ENCODE measurements at regions not wholly inside any gene's neighbourhood (a gene's known extent, or its start where the extent isn't known, plus 50 kb on each side); places are given as distances from the start of the nearest gene placed in this dataset.
"Not testable (repeated sequence)": the region's sequence is repeated elsewhere in the genome, so short reads cannot be mapped to it uniquely, and the experiment has no call there.

DNA sequence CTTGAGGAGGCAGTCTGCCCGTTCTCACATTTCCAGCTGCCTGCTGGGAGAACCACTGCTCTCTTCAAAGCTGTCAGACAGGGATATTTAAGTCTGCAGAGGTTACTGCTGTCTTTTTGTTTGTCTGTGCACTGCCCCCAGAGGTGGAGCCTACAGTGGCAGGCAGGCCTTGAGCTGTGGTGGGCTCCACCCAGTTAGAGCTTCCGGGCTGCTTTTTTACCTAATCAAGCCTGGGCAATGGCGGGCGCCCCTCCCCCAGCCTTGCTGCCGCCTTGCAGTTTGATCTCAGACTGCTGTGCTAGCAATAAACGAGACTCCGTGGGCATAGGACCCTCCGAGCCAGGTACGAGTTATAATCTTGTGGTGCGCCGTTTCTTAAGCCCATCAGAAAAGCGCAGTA lies 414.6 kb upstream of the GRIN3A start:
- H3K4me3 ChIP-seq (ENCODE audit: low read length); H3K27me3 ChIP-seq (ENCODE audit: control insufficient read depth, insufficient read depth, low read length); H3K9me3 ChIP-seq (ENCODE audit: control insufficient read depth, low read depth, low read length); H3K27ac ChIP-seq (ENCODE audit: low read length); H3K36me3 ChIP-seq (ENCODE audit: control insufficient read depth, low read depth, low read length); H3K4me1 ChIP-seq (ENCODE audit: control insufficient read depth, low read depth, low read length); H3K9ac ChIP-seq (ENCODE audit: low read length): not testable (repeated sequence)

DNA sequence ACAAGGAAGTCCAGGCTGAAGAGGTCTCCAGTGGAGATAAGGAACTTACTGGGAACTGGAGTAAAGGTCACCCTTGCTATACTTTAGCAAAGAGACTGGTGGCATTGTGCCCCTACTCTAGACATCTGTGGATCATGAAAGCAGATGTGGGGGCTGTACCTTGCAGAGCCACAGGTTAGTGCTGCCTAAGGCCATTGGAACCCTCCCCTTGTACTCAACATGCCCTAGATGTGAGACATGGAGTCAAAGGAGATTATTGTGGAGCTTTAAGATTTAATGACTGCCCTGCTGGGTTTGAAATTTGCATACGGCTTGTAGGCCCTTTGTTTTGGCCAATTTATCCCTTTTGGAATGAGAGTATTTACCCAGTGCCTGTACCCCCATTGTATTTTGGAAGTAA lies 397.3 kb upstream of the GRIN3A start:
- Histone ChIP-seq H3K9ac (ENCODE audit: low read length) (no peak overlapping the region), H3K36me3 (ENCODE audit: control insufficient read depth, low read depth, low read length) (no peaks in the 10 kb centered on the region), H3K4me3 (ENCODE audit: low read length) (no peak overlapping the region), H3K4me1 (ENCODE audit: control insufficient read depth, low read depth, low read length) (peaks cover 3% of the 10 kb centered on the region), H3K27me3 (ENCODE audit: control insufficient read depth, insufficient read depth, low read length) (no peaks in the 10 kb centered on the region), H3K9me3 (ENCODE audit: control insufficient read depth, low read depth, low read length) (no peaks in the 10 kb centered on the region), H3K27ac (ENCODE audit: low read length) (no peak overlapping the region)

DNA sequence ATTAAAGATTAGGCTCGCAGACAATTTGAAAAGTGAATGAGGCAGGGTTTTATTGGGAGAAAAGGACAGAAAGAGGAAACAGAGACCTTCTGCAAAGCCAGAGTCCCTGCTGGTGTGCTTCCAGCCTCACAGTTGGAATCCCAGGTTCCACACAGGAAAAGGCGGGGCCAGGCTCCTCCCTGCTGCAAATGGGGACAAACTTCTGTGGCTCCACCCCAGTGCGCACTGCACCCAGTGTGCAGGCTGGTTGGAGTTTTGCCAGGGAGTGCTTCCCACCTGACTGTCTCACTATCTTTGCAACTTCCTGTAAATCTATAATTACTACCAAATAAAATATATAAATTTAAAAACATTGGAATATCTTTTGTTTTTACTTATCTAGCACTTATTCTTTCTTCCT lies 386.0 kb upstream of the GRIN3A start:
- no peak overlapping the region for H3K4me3 ChIP-seq (ENCODE audit: low read length)
- H3K36me3 ChIP-seq (ENCODE audit: control insufficient read depth, low read depth, low read length): no peaks in the 10 kb centered on the region
- no peaks in the 10 kb centered on the region for H3K9me3 ChIP-seq (ENCODE audit: control insufficient read depth, low read depth, low read length)
- H3K27ac ChIP-seq (ENCODE audit: low read length): no peak overlapping the region
- peaks cover 6% of the 10 kb centered on the region for H3K4me1 ChIP-seq (ENCODE audit: control insufficient read depth, low read depth, low read length)
- no peak overlapping the region for H3K9ac ChIP-seq (ENCODE audit: low read length)
- H3K27me3 ChIP-seq (ENCODE audit: control insufficient read depth, insufficient read depth, low read length): no peaks in the 10 kb centered on the region

DNA sequence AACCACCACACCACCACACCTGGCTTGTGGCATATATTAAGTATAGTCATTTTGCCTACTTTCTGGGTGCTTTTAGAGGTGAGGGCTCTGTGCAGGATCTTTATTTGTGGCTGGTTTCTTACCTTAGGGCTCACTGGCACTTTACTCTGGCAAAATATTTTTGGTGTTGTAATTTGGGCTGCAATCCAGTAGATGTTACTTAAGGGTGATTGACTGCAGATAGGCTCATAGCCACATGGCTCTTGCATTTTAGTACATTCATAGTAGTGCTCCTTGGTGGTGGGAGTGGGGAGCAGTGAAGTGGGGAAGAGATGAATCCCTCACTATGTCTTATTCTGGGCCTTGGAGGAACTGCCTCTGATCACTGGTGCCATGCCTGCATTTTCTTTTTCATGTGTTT lies 376.1 kb upstream of the GRIN3A start:
- H3K9me3 ChIP-seq (ENCODE audit: control insufficient read depth, low read depth, low read length): no peaks in the 10 kb centered on the region
- no peaks in the 10 kb centered on the region for H3K4me1 ChIP-seq (ENCODE audit: control insufficient read depth, low read depth, low read length)
- no peaks in the 10 kb centered on the region for H3K36me3 ChIP-seq (ENCODE audit: control insufficient read depth, low read depth, low read length)
- no peak overlapping the region for H3K9ac ChIP-seq (ENCODE audit: low read length)
- H3K4me3 ChIP-seq (ENCODE audit: low read length): no peak overlapping the region
- no peaks in the 10 kb centered on the region for H3K27me3 ChIP-seq (ENCODE audit: control insufficient read depth, insufficient read depth, low read length)
- no peak overlapping the region for H3K27ac ChIP-seq (ENCODE audit: low read length)

DNA sequence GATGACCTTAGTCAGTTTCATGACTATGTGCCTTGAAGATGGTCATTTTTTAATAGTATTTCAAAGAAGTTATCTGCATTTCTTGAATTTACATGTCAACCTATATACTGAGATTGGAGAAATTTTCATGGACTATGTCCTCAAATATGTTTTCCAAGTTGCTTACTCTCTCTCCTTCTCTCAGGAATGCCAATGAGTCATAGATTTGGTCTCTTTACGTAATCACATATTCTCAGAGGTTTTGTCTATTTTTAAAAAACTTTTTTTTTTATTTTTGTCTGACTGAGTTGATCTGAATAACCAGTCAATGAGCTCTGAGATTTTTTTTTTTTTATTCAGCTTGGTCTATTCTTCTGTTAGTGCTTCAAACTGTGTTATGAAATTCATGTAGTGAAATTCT lies 374.7 kb upstream of the GRIN3A start:
- Histone ChIP-seq H3K27me3 (ENCODE audit: control insufficient read depth, insufficient read depth, low read length) (no peaks in the 10 kb centered on the region), H3K9ac (ENCODE audit: low read length) (no peak overlapping the region), H3K27ac (ENCODE audit: low read length) (no peak overlapping the region), H3K9me3 (ENCODE audit: control insufficient read depth, low read depth, low read length) (no peaks in the 10 kb centered on the region), H3K36me3 (ENCODE audit: control insufficient read depth, low read depth, low read length) (no peaks in the 10 kb centered on the region), H3K4me1 (ENCODE audit: control insufficient read depth, low read depth, low read length) (no peaks in the 10 kb centered on the region), H3K4me3 (ENCODE audit: low read length) (no peak overlapping the region)

DNA sequence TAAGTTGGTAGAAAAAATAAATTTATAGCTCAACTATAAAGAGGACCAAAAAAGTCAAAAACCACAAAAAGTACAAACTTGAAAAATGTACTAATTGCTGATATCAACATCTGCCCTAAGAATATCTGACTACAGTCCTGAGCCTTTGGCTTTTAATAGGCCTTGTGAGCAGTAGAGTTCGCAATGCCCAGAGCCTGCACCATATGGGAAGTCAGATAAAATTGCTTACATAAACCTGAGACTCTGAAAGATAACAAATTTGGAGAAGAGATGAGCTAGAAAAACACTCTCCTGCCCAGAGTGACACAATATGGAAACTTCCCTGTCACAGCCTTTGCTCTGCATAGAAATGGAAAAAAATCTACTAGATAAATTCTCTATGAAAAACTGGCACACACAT lies 368.0 kb upstream of the GRIN3A start:
- Histone ChIP-seq H3K36me3 (ENCODE audit: control insufficient read depth, low read depth, low read length) (no peaks in the 10 kb centered on the region), H3K9me3 (ENCODE audit: control insufficient read depth, low read depth, low read length) (no peaks in the 10 kb centered on the region), H3K27ac (ENCODE audit: low read length) (no peak overlapping the region), H3K4me1 (ENCODE audit: control insufficient read depth, low read depth, low read length) (no peaks in the 10 kb centered on the region), H3K27me3 (ENCODE audit: control insufficient read depth, insufficient read depth, low read length) (no peaks in the 10 kb centered on the region), H3K4me3 (ENCODE audit: low read length) (no peak overlapping the region), H3K9ac (ENCODE audit: low read length) (no peak overlapping the region)

DNA sequence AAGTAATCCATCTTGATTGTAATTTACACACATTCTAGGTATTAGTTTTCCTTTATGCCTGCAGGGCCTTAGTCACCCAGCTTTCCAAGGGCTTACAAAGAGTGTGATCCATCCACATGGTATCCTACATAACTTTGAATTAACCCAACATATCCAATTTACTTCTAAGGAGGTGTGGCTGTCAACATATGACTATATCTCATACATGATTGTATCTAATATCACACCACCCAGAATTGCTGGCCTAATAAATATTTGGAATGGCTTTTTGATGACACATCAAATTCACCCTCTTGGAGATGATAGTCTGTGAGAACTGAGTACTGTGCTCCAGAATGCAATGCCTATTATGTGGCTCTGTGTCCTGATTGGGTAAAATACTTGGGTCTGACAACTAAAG lies 363.3 kb upstream of the GRIN3A start:
- no peak overlapping the region for H3K9ac ChIP-seq (ENCODE audit: low read length)
- no peaks in the 10 kb centered on the region for H3K36me3 ChIP-seq (ENCODE audit: control insufficient read depth, low read depth, low read length)
- no peak overlapping the region for H3K27ac ChIP-seq (ENCODE audit: low read length)
- H3K4me3 ChIP-seq (ENCODE audit: low read length): no peak overlapping the region
- H3K9me3 ChIP-seq (ENCODE audit: control insufficient read depth, low read depth, low read length): no peaks in the 10 kb centered on the region
- no peaks in the 10 kb centered on the region for H3K4me1 ChIP-seq (ENCODE audit: control insufficient read depth, low read depth, low read length)
- H3K27me3 ChIP-seq (ENCODE audit: control insufficient read depth, insufficient read depth, low read length): no peaks in the 10 kb centered on the region

DNA sequence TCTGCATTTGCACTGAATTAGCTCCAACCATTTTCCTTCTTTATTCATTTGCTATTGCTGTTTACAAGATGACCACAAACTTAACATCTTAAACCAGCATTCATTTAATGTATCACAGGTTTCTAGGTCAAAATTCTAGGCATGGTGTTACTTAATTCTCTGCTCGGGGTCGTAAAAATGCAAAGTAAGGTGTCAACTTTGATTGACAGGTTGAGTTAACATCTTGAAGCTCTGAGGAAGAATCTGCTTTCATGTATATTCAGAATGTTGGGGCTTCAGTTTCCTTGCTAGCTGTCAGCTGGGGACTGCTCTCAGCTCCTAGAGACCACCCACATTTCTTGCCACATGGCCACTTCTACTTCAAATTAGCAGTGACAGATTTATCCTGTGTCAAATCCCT lies 348.7 kb upstream of the GRIN3A start:
- H3K36me3 ChIP-seq (ENCODE audit: control insufficient read depth, low read depth, low read length): no peaks in the 10 kb centered on the region
- H3K9ac ChIP-seq (ENCODE audit: low read length): no peak overlapping the region
- no peaks in the 10 kb centered on the region for H3K27me3 ChIP-seq (ENCODE audit: control insufficient read depth, insufficient read depth, low read length)
- no peak overlapping the region for H3K4me3 ChIP-seq (ENCODE audit: low read length)
- H3K9me3 ChIP-seq (ENCODE audit: control insufficient read depth, low read depth, low read length): no peaks in the 10 kb centered on the region
- H3K27ac ChIP-seq (ENCODE audit: low read length): no peak overlapping the region
- no peaks in the 10 kb centered on the region for H3K4me1 ChIP-seq (ENCODE audit: control insufficient read depth, low read depth, low read length)

DNA sequence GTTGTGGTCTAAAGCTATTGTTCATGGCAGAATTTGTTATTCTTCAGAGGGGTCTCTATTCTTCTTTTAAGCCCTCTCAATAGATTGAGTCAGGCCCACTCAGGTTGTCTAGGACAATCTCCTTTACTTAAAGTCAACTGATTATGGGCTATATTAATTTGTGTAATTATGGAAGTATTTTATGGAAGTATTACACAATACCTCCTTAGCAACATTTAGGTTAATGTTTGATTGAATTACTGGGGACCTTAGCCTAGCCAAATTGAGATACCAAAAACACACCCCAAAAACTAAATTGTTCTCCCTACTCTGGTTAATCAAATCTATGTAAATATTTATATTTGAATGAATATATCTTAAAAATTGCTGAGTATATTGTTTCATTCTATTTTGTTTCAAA lies 347.1 kb upstream of the GRIN3A start:
- H3K36me3 ChIP-seq (ENCODE audit: control insufficient read depth, low read depth, low read length): no peaks in the 10 kb centered on the region
- H3K9ac ChIP-seq (ENCODE audit: low read length): no peak overlapping the region
- H3K27me3 ChIP-seq (ENCODE audit: control insufficient read depth, insufficient read depth, low read length): no peaks in the 10 kb centered on the region
- no peaks in the 10 kb centered on the region for H3K4me1 ChIP-seq (ENCODE audit: control insufficient read depth, low read depth, low read length)
- no peak overlapping the region for H3K4me3 ChIP-seq (ENCODE audit: low read length)
- H3K27ac ChIP-seq (ENCODE audit: low read length): no peak overlapping the region
- H3K9me3 ChIP-seq (ENCODE audit: control insufficient read depth, low read depth, low read length): no peaks in the 10 kb centered on the region

DNA sequence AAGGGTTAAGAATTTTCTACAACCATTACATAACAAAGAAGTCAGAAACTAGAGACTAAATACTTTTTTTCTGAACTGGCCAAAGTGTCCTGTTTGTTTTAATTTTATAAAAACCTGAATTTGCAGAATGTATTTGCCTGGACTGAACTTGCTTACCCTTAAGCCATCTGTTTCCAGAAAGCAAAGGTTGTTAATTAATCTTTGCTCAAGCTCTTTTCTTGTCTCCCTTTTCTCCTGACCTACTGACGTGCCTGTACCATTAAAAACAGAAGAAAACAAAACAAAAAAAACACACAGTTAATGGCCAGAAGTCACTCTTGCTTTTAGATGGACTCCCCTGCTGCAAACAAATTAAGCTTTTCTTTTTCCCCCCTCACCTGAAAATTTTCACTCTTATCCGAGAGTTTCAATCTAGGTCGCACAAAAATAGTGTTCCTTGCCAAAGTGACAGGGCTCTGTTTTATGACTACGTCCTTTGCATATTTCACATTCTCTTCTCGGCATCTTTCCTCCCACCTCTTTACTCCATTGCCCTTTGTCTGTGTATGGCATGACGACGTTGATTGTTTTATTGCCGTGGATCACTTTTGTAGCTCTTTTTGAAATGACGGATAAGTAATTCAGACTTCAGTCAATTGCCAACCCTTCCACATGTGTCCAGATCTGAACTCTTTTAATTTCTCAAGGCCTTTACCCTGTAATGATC lies 333.8 kb upstream of the GRIN3A start:
- no peak overlapping the region for H3K4me3 ChIP-seq (ENCODE audit: low read length)
- H3K9ac ChIP-seq (ENCODE audit: low read length): no peak overlapping the region
- no peaks in the 10 kb centered on the region for H3K36me3 ChIP-seq (ENCODE audit: control insufficient read depth, low read depth, low read length)
- H3K4me1 ChIP-seq (ENCODE audit: control insufficient read depth, low read depth, low read length): no peaks in the 10 kb centered on the region
- H3K27ac ChIP-seq (ENCODE audit: low read length): no peak overlapping the region
- peaks cover 5% of the 10 kb centered on the region for H3K9me3 ChIP-seq (ENCODE audit: control insufficient read depth, low read depth, low read length)
- no peaks in the 10 kb centered on the region for H3K27me3 ChIP-seq (ENCODE audit: control insufficient read depth, insufficient read depth, low read length)

DNA sequence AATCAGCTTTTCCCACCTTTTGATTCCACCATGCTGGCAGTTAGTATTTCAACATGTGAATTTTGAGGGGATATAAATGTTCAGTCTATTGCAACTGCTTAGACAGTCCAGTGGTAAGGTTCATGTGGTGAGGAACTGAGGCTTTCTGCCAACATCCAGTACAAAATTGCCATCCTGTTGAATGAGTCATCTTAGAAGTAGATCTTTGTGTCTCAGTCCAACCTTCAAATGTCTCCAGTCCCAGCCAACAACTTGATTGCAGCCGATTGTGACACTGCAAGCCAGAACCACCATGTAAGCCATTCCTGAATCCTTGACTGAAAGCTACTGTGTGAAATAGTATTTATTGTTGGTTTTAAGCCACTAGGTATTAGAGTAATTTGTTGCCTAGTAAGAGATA lies 331.5 kb upstream of the GRIN3A start:
- H3K27ac ChIP-seq (ENCODE audit: low read length): no peak overlapping the region
- no peak overlapping the region for H3K9ac ChIP-seq (ENCODE audit: low read length)
- peaks cover 5% of the 10 kb centered on the region for H3K9me3 ChIP-seq (ENCODE audit: control insufficient read depth, low read depth, low read length)
- H3K27me3 ChIP-seq (ENCODE audit: control insufficient read depth, insufficient read depth, low read length): no peaks in the 10 kb centered on the region
- no peaks in the 10 kb centered on the region for H3K4me1 ChIP-seq (ENCODE audit: control insufficient read depth, low read depth, low read length)
- no peaks in the 10 kb centered on the region for H3K36me3 ChIP-seq (ENCODE audit: control insufficient read depth, low read depth, low read length)
- H3K4me3 ChIP-seq (ENCODE audit: low read length): no peak overlapping the region

DNA sequence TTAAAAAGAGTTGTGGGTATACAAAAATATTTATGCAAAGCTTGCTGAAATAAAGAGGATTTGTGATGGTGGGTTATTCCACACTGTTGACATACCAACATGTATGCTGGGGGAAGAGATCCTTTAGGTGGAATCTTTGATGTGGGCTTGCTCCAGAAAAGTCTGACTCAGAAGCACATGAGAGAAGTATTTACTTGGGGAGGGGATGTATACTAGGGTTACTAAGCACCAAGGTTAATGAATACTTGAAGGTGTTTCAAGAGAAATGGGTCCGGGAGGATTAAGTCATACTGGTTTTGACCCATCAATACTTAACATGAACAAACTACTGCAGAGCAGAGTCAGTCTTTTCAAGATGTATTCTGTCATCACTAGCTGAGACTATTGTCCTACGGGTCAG lies 316.4 kb upstream of the GRIN3A start:
- no peak overlapping the region for H3K9ac ChIP-seq (ENCODE audit: low read length)
- H3K36me3 ChIP-seq (ENCODE audit: control insufficient read depth, low read depth, low read length): no peaks in the 10 kb centered on the region
- H3K27me3 ChIP-seq (ENCODE audit: control insufficient read depth, insufficient read depth, low read length): no peaks in the 10 kb centered on the region
- no peak overlapping the region for H3K27ac ChIP-seq (ENCODE audit: low read length)
- no peaks in the 10 kb centered on the region for H3K4me1 ChIP-seq (ENCODE audit: control insufficient read depth, low read depth, low read length)
- no peak overlapping the region for H3K4me3 ChIP-seq (ENCODE audit: low read length)
- H3K9me3 ChIP-seq (ENCODE audit: control insufficient read depth, low read depth, low read length): no peaks in the 10 kb centered on the region

Measured in iPS-18a (cell line).